RWPE2 (cell line): ENCODE measurements at regions not wholly inside any gene's neighbourhood (a gene's known extent, or its start where the extent isn't known, plus 50 kb on each side); places are given as distances from the start of the nearest gene placed in this dataset.

Experiments
- ATAC-seq: fragments of 200-7000 bp; cut with Tn5 transposase; 3 replicates; pipeline ENCODE4 v1.9.1; 2021; ENCODE audit warnings: low read depth
- DNase-seq: peaks from one replicate; pipeline ENCODE4 v3.0.0-alpha.2; 2020; ENCODE audit warnings: low spot score
- H3K27ac ChIP-seq: fragments of 450-650 bp; 2 replicates; pipeline ENCODE4 v1.5.1; 2017; ENCODE audit warnings: mild to moderate bottlenecking; ENCODE audit not compliant: poor library complexity, severe bottlenecking
- H3K27me3 ChIP-seq: fragments of 250-450 bp; sonication (Bioruptor Pico); 2 replicates; pipeline ENCODE4 v1.5.1; 2021; ENCODE audit warnings: mild to moderate bottlenecking, moderate library complexity; ENCODE audit not compliant: insufficient read depth, poor library complexity, severe bottlenecking
- H3K36me3 ChIP-seq: fragments of 250-450 bp; sonication (Bioruptor Pico); 2 replicates; pipeline ENCODE4 v1.5.1; 2020; ENCODE audit warnings: low read depth, mild to moderate bottlenecking, moderate library complexity
- H3K4me1 ChIP-seq: fragments of 250-450 bp; sonication (Bioruptor Pico); 2 replicates; pipeline ENCODE4 v1.5.1; 2021; ENCODE audit warnings: mild to moderate bottlenecking, moderate library complexity; ENCODE audit not compliant: insufficient read depth, poor library complexity, severe bottlenecking
- H3K4me3 ChIP-seq: fragments of 250-450 bp; sonication (Bioruptor Pico); 2 replicates; pipeline ENCODE4 v1.5.1; 2021; ENCODE audit warnings: mild to moderate bottlenecking, moderate library complexity; ENCODE audit not compliant: severe bottlenecking
- H3K9me3 ChIP-seq: fragments of 250-450 bp; sonication (Bioruptor Pico); 2 replicates; pipeline ENCODE4 v1.5.1; 2021; ENCODE audit warnings: mild to moderate bottlenecking, moderate library complexity; ENCODE audit not compliant: severe bottlenecking
- TF ChIP-seq, protein P1 (sequence below): fragments of 450-650 bp; IDR thresholded peaks from one replicate; pipeline ENCODE4 v1.5.1; 2017; ENCODE audit warnings: mild to moderate bottlenecking, moderate library complexity; ENCODE audit not compliant: poor library complexity, severe bottlenecking

GRCh38 chr20:55782224-55782911 lies 223.0 kb downstream of the CBLN4 start:
- no peak overlapping the region for H3K27ac ChIP-seq
- H3K27me3 ChIP-seq = peaks cover 44% of the 10 kb centered on the region
- H3K36me3 ChIP-seq = no peaks in the 10 kb centered on the region
- no peak overlapping the region for H3K4me3 ChIP-seq
- TF ChIP-seq, protein P1, sequence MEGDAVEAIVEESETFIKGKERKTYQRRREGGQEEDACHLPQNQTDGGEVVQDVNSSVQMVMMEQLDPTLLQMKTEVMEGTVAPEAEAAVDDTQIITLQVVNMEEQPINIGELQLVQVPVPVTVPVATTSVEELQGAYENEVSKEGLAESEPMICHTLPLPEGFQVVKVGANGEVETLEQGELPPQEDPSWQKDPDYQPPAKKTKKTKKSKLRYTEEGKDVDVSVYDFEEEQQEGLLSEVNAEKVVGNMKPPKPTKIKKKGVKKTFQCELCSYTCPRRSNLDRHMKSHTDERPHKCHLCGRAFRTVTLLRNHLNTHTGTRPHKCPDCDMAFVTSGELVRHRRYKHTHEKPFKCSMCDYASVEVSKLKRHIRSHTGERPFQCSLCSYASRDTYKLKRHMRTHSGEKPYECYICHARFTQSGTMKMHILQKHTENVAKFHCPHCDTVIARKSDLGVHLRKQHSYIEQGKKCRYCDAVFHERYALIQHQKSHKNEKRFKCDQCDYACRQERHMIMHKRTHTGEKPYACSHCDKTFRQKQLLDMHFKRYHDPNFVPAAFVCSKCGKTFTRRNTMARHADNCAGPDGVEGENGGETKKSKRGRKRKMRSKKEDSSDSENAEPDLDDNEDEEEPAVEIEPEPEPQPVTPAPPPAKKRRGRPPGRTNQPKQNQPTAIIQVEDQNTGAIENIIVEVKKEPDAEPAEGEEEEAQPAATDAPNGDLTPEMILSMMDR = no peak
- H3K4me1 ChIP-seq = no peaks in the 10 kb centered on the region
- DNase-seq = no peak
- ATAC-seq = no peak
- no peaks in the 10 kb centered on the region for H3K9me3 ChIP-seq

DNA sequence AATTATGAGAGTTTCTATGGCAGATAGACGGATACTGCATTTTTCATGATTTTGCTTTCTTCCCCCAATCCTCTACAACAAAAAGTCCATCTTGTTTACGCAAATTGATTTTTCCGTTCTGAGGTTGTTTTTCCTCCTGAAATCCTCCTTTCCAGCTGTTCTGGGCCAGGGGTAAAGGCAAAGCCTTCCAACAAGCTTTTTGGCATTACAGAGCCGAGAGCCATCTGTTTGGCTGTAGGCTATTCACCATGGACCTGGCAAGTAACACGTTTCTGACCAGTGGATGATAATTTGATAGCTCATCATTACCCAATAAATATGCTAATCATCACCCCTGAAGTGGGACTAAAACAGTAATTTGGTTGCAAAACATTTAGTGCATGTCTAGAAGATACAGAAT lies 226.5 kb downstream of the CBLN4 start:
- TF ChIP-seq, protein P1 = no peak
- no peak for DNase-seq
- H3K9me3 ChIP-seq = no peaks in the 10 kb centered on the region
- peaks cover 32% of the 10 kb centered on the region for H3K27me3 ChIP-seq
- H3K36me3 ChIP-seq = no peaks in the 10 kb centered on the region
- no peak for ATAC-seq
- no peaks in the 10 kb centered on the region for H3K4me1 ChIP-seq
- H3K27ac ChIP-seq = no peak overlapping the region
- H3K4me3 ChIP-seq = no peak overlapping the region

GRCh38 chr20:55777641-55778040 lies 227.7 kb downstream of the CBLN4 start:
- TF ChIP-seq, protein P1 = no peak
- no peak for DNase-seq

DNA sequence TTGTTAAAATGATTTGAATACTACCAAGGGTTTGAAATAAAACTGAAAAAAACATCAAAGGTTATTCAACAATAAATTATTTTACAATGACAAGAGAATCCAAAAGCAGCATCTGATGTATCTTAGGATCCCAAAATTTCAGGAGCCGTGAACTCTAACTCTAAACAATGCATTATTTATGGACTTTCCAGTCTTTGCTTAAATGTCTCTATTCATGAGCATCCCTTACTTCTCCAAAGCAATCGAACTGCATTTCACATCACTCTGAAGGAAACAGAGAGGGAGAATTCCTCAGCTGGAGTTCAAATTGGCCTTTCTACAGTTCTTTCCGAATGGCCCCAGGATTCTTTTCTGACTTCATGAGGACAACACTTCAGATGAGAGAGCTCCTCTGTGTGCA lies 229.1 kb downstream of the CBLN4 start:
- Histone ChIP-seq H3K4me3 (no peak overlapping the region), H3K9me3 (no peaks in the 10 kb centered on the region), H3K27me3 (peaks cover 22% of the 10 kb centered on the region), H3K4me1 (no peaks in the 10 kb centered on the region), H3K36me3 (no peaks in the 10 kb centered on the region), H3K27ac (no peak overlapping the region)
- ATAC-seq (no peak), DNase-seq (no peak)
- TF ChIP-seq, protein P1 = no peak

More at GRCh38 chr20:55777641-55778040, 227.7 kb downstream of the CBLN4 start:
- Histone ChIP-seq H3K4me1 (no peaks in the 10 kb centered on the region), H3K27ac (no peak overlapping the region), H3K9me3 (no peaks in the 10 kb centered on the region), H3K27me3 (peaks cover 26% of the 10 kb centered on the region), H3K36me3 (no peaks in the 10 kb centered on the region), H3K4me3 (no peak overlapping the region)
- ATAC-seq = no peak

GRCh38 chr20:55774628-55775027 lies 230.7 kb downstream of the CBLN4 start:
- Histone ChIP-seq H3K4me1 (no peaks in the 10 kb centered on the region), H3K9me3 (no peaks in the 10 kb centered on the region), H3K27me3 (peaks cover 17% of the 10 kb centered on the region), H3K36me3 (no peaks in the 10 kb centered on the region), H3K4me3 (no peak overlapping the region), H3K27ac (no peak overlapping the region)
- ATAC-seq (no peak), DNase-seq (no peak)
- TF ChIP-seq, protein P1 = no peak
